ENCODE measurements at regions not wholly inside any gene's neighbourhood (a gene's known extent, or its start where the extent isn't known, plus 50 kb on each side); places are given as distances from the start of the nearest gene placed in this dataset.

- TF ChIP-seq, protein P1, sequence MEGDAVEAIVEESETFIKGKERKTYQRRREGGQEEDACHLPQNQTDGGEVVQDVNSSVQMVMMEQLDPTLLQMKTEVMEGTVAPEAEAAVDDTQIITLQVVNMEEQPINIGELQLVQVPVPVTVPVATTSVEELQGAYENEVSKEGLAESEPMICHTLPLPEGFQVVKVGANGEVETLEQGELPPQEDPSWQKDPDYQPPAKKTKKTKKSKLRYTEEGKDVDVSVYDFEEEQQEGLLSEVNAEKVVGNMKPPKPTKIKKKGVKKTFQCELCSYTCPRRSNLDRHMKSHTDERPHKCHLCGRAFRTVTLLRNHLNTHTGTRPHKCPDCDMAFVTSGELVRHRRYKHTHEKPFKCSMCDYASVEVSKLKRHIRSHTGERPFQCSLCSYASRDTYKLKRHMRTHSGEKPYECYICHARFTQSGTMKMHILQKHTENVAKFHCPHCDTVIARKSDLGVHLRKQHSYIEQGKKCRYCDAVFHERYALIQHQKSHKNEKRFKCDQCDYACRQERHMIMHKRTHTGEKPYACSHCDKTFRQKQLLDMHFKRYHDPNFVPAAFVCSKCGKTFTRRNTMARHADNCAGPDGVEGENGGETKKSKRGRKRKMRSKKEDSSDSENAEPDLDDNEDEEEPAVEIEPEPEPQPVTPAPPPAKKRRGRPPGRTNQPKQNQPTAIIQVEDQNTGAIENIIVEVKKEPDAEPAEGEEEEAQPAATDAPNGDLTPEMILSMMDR (IDR thresholded peaks at IDR 0.05) = no peak
- TF ChIP-seq SOX15 (CRISPR knock-in tag; IDR thresholded peaks at IDR 0.05) = no peak
- TF ChIP-seq, protein P2, sequence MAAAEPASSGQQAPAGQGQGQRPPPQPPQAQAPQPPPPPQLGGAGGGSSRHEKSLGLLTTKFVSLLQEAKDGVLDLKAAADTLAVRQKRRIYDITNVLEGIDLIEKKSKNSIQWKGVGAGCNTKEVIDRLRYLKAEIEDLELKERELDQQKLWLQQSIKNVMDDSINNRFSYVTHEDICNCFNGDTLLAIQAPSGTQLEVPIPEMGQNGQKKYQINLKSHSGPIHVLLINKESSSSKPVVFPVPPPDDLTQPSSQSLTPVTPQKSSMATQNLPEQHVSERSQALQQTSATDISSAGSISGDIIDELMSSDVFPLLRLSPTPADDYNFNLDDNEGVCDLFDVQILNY (CRISPR knock-in tag; IDR thresholded peaks at IDR 0.05) = no peak
- no peak for TF ChIP-seq MYBL2 (CRISPR knock-in tag; IDR thresholded peaks at IDR 0.05)
- TF ChIP-seq, protein P3, sequence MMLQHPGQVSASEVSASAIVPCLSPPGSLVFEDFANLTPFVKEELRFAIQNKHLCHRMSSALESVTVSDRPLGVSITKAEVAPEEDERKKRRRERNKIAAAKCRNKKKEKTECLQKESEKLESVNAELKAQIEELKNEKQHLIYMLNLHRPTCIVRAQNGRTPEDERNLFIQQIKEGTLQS (CRISPR knock-in tag; conservative IDR thresholded peaks at IDR 0.05) = no peak
- TF ChIP-seq GABPB1 (CRISPR knock-in tag; IDR thresholded peaks at IDR 0.05) = no peak
- TF ChIP-seq, protein P4, sequence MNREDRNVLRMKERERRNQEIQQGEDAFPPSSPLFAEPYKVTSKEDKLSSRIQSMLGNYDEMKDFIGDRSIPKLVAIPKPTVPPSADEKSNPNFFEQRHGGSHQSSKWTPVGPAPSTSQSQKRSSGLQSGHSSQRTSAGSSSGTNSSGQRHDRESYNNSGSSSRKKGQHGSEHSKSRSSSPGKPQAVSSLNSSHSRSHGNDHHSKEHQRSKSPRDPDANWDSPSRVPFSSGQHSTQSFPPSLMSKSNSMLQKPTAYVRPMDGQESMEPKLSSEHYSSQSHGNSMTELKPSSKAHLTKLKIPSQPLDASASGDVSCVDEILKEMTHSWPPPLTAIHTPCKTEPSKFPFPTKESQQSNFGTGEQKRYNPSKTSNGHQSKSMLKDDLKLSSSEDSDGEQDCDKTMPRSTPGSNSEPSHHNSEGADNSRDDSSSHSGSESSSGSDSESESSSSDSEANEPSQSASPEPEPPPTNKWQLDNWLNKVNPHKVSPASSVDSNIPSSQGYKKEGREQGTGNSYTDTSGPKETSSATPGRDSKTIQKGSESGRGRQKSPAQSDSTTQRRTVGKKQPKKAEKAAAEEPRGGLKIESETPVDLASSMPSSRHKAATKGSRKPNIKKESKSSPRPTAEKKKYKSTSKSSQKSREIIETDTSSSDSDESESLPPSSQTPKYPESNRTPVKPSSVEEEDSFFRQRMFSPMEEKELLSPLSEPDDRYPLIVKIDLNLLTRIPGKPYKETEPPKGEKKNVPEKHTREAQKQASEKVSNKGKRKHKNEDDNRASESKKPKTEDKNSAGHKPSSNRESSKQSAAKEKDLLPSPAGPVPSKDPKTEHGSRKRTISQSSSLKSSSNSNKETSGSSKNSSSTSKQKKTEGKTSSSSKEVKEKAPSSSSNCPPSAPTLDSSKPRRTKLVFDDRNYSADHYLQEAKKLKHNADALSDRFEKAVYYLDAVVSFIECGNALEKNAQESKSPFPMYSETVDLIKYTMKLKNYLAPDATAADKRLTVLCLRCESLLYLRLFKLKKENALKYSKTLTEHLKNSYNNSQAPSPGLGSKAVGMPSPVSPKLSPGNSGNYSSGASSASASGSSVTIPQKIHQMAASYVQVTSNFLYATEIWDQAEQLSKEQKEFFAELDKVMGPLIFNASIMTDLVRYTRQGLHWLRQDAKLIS (CRISPR knock-in tag; IDR thresholded peaks at IDR 0.05; ENCODE audit: borderline replicate concordance) = no peak
- no peak for TF ChIP-seq JUN (CRISPR knock-in tag; IDR thresholded peaks at IDR 0.05)
- no peak for TF ChIP-seq ZBTB43 (CRISPR knock-in tag; IDR thresholded peaks at IDR 0.05)
- TF ChIP-seq CREB1 (CRISPR knock-in tag; IDR thresholded peaks at IDR 0.05) = no peak
These were observed 131.8 kb upstream of the PKN2 start for GRCh38 chr1:88552226-88552625.
